PFSK-1 (cell line): ENCODE measurements at regions not wholly inside any gene's neighbourhood (a gene's known extent, or its start where the extent isn't known, plus 50 kb on each side); places are given as distances from the start of the nearest gene placed in this dataset.

ENCODE experiments used
- FOXP2 ChIP-seq: optimal IDR thresholded peaks from 2 replicates; pipeline ENCODE3; 2011; ENCODE audit warnings: borderline replicate concordance, control low read depth, inconsistent platforms; ENCODE audit not compliant: insufficient read depth; ENCODE audit errors: extremely low read length, extremely low read depth
- POLR2AphosphoS5 ChIP-seq: IDR thresholded peaks from 2 replicates; pipeline ENCODE4 v1.6.1; 2012; ENCODE audit warnings: low read depth, mild to moderate bottlenecking, control low read depth, low read length, moderate library complexity
- SIN3A ChIP-seq: IDR thresholded peaks from 2 replicates; pipeline ENCODE4 v1.6.1; 2012; ENCODE audit warnings: mild to moderate bottlenecking, low read length, moderate library complexity, borderline replicate concordance; ENCODE audit not compliant: insufficient read depth
- TAF1 ChIP-seq: IDR thresholded peaks from 2 replicates; pipeline ENCODE4 v1.6.1; 2012; ENCODE audit warnings: low read length, control low read depth, borderline replicate concordance; ENCODE audit not compliant: insufficient read depth
- TF ChIP-seq, protein P1 (sequence below), 2 experiments: IDR thresholded peaks; 2 replicates each; pipeline versions ENCODE4 v1.6.1 to v1.8.0; 2011 to 2012; ENCODE audit warnings: low read depth in 2 of 2, low read length in 2 of 2, control low read depth in 1 of 2, inconsistent platforms in 1 of 2, mild to moderate bottlenecking in 1 of 2, moderate library complexity in 1 of 2; ENCODE audit not compliant: insufficient read depth in 1 of 2

DNA sequence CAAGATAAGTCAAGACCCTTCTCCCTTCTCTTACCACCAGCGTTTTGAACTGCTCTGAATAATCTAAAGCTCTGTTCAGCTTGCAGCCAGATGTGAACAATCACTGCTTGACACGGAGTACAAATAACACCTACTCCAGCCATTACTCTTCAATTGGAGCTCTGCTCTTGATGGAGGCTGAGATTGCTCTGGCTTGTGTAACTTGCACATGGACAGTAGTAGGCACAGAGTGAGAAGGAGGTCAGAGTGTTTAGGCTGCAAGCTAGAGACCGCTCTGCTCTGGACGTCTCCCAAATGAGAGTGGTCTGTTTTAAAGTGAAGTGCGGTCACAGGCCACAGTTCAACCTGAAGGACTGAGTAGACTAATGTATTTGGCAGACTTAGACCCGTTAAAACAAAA is 158.3 kb downstream of the HDGFL1 start:
- TF ChIP-seq POLR2AphosphoS5 (no peak), TAF1 (no peak), SIN3A (no peak), FOXP2 (no peak)
- TF ChIP-seq, protein P1, sequence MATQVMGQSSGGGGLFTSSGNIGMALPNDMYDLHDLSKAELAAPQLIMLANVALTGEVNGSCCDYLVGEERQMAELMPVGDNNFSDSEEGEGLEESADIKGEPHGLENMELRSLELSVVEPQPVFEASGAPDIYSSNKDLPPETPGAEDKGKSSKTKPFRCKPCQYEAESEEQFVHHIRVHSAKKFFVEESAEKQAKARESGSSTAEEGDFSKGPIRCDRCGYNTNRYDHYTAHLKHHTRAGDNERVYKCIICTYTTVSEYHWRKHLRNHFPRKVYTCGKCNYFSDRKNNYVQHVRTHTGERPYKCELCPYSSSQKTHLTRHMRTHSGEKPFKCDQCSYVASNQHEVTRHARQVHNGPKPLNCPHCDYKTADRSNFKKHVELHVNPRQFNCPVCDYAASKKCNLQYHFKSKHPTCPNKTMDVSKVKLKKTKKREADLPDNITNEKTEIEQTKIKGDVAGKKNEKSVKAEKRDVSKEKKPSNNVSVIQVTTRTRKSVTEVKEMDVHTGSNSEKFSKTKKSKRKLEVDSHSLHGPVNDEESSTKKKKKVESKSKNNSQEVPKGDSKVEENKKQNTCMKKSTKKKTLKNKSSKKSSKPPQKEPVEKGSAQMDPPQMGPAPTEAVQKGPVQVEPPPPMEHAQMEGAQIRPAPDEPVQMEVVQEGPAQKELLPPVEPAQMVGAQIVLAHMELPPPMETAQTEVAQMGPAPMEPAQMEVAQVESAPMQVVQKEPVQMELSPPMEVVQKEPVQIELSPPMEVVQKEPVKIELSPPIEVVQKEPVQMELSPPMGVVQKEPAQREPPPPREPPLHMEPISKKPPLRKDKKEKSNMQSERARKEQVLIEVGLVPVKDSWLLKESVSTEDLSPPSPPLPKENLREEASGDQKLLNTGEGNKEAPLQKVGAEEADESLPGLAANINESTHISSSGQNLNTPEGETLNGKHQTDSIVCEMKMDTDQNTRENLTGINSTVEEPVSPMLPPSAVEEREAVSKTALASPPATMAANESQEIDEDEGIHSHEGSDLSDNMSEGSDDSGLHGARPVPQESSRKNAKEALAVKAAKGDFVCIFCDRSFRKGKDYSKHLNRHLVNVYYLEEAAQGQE (IDR thresholded peaks at IDR 0.05; ENCODE audit: insufficient read depth in 1 of 2, low read depth in 2 of 2, low read length in 2 of 2), result no peak
